Ammon's horn (tissue), 1 donor: ENCODE measurements at regions not wholly inside any gene's neighbourhood (a gene's known extent, or its start where the extent isn't known, plus 50 kb on each side); places are given as distances from the start of the nearest gene placed in this dataset.

Experiments
- DNase-seq: peaks from one replicate; pipeline ENCODE4 v3.0.0-alpha.2; 2016; ENCODE audit warnings: low spot score

DNA sequence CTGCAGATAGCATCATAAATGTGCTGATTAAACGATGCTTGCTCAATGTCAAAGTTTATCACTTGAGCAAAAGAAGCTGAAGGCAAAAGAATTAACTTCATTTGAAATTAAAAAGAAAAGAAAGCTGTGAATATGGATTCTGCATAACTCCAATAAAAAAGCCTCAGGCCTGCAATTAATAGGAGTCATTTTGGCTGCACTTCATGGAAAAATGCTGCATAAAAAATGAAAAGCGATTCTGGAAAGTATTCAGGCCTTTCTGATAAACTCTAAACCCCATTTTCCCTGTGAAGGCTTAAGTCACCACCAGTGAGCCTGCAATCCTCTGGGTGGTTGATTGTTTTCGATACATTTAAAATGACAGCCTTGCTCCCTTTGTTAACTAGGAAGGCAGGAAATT lies 1793.4 kb downstream of the SUCLG1 start:
- DNase-seq = no peak

DNA sequence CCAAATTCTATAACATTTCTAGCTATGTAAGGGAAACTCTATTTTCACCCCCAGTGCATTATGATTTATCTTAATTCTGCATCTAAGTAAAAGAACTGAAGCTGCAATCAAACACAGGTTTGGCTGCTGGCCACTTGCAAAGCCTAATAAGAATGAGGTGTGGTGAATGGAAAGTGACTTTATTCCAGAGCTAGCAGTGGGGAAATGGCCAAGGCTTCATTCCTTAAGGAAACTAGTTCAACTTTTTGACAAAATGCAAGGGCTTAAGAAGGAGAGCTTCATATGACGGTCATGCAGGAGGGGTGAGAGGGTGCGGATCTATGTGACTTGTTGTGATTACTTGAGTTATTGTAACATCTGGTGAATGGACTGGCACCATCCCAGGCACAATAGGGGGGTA lies 1802.0 kb downstream of the SUCLG1 start:
- no peak for DNase-seq

DNA sequence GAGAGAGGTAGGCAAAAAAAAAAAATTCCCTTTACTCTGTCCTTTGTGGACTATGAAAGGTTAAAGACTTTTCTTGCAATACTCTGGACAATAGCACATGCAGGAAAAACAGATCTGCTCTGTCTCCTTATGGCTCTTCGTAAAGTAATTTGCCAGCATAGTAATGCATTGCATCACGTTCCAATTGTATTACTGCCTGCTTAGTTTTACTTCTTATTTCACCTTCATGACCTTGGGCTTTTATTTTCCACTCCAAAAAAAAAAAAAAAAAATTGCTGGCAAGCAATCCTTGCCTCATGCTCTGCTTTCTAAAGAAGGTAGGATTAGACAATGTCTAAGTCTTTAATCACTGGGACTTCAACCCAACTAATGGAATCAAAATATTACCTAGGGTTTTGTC lies 1802.7 kb downstream of the SUCLG1 start:
- DNase-seq = no peak

DNA sequence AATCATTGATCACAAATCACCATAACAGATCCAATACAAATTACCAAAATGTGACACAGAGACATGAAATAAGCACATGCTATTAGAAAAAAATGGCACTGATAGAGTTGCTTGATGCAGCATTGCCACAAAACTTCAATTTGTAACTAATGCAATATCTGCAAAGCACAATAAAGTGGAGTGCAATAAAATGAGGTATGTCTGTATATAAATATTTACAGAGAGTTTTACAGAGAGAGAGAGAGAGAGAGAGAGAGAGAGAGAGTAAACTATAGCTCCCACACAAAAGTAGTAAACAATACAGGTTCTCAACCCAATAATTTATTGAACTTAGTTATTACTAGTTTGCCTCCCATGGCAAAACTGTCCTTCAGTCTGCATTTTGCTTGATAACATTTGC lies 1807.0 kb downstream of the SUCLG1 start:
- no peak for DNase-seq

DNA sequence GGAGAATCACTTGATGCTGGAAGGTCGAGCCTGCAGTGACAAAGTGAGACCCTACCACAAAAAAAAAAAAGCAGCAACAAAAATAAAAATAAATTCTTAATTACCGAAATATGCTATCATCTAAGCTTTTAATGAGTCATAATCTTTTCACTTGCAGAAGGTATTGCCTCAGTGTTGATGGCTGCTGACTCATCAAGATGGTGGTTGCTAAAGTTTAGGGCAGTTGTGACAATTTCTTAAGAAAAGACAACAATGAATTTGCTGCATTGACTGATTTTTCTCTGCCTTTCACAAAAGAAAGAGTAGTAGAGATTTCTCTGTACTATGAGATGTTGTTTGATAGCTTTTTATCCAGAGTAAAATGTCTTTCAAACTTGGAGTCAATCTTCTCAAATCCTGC lies 1809.0 kb downstream of the SUCLG1 start:
- no peak for DNase-seq

DNA sequence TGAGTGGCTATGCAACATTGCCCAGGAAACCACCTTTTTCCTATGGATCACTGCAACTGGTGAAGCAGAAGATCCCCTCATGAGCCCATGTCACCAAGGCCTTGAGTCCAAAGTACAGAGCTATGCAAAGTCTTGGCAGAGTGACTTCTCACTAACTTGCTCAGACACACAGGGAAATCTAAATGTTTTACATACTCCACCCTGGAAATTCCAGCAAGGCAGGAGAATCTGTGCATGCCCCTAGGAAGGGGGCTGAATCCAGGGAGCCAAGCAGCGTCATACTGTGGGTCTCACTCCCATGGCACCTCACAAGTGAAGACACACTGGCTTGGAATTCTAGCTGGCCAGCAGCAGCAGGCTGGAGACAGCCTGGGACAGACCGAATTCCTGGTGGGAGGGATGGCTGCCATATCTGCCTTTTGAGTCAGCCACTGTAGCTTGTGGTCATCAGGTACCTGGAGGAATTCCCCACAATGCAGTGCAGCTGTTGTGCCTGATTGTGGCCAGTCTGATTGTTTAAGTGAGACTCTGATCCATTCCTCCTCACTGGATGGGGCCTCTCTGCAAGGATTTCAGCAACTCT lies 1817.4 kb downstream of the SUCLG1 start:
- DNase-seq = no peak

DNA sequence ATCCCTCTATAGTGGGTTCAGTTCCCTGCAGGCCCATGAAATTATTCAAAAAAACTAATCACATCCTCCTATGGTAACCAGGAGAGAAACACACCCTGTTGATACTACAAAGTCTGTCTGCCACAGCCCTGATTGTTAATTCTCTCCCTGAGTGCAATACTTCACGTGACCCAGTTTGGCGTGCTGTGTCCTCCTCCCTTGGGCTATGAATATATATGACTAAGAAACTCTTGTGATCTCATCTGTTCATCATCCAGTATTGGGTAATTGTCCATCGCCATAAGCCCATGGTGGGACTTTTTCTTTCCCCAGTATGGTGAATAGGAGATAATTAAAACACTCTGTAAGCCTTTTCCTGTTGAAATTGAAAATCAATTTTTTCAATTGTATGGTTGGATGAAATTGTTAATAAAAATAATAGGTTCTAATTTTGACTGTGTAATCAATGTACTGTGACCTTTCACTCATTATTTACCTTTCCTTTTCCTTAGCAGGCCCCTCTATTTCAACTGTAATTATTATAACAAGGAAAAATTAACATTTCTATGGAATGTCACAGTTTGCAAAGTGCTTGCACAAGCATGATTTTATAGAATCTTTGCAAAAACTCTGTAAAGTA lies 1822.6 kb downstream of the SUCLG1 start:
- no peak for DNase-seq

DNA sequence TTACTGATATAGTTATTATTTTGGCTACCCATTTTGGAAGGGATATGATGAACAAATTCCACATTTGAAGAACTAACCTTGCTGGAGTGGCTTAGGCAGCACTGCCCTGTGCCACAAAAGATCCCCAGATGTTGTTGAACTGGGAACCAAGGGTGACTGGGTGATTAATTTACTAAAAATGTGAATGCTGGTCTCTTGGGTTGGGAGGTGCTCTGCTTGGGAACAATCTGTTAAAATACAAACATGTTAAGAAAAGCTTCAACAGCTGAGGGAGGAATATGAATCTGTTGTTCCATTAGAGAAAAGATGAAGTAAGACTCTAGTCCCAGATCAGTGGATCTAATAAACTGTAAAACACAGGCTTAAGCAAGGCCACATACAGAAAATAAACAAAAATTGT lies 1860.1 kb downstream of the SUCLG1 start:
- no peak for DNase-seq

DNA sequence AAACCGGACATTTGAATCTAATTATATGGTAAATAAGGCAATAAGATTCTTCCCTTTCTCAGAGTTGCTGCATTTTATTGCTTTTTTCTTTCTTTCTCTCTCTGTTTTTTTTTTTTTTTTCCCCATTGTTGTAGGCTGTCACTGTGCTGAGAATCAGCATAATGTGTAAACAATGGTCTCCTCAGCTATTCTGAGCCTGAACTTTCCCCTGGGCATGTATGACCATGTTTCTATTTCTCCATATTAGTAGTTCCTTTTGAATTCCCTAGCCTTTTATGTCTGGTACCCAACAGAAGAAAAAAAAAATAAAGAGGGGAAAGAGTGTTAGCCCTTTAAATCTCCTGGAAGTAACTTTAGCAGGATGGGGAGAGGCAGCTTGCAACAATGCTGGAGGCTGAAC lies 1862.5 kb downstream of the SUCLG1 start:
- DNase-seq = no peak

DNA sequence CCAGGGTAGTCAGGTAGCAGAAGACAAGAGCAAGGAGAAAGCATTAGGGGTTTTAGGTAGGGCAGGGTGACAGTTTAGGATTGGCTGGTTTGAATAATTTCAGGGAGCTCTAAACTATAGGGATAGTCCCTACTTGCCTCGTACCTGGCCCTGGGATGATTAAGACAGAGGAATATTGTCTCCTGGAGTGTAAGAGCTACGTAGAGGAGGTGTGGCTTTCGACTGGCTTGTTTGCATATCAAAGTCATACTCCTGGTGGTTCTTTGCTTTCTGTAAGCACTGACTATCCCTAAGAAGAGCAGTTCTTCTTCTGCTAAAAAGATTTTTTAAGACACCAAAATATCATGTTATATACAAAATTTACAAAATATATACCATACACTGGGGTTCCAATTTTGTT lies 1867.4 kb downstream of the SUCLG1 start:
- DNase-seq = no peak

DNA sequence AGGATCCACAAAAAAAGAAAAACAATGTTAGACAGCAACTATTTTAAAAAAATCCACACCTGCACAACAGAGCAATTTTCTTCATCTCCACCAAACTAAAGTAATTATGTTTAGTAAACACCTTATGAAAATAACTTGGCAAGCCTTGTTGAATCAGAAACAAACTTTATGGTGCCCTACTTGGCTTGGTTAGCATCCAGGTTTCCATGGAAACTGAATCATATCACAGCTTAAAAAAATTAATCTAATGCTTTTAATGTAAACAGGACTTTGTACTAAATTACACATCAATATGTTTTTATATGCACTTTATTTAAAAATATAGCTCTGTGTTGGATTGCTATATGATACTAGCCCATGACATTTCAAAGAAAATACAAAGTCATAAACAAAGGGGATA lies 1882.4 kb downstream of the SUCLG1 start:
- DNase-seq = no peak

DNA sequence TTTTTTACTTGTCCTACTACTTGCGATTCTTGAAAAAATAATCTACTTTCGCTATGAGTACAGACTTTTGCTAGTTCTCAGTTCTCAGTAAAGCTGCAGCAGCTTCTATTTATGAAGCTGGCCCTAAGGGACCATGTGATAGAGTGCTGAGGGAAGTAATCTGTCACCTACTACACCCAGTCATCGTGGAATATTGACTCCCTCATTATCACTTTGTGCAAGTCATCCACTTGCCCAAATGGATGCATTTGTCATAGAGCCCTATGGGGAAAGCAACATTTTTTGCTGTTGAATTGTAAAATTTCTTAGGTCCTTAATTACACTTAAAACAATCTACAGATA lies 1919.8 kb downstream of the SUCLG1 start:
- DNase-seq = no peak

DNA sequence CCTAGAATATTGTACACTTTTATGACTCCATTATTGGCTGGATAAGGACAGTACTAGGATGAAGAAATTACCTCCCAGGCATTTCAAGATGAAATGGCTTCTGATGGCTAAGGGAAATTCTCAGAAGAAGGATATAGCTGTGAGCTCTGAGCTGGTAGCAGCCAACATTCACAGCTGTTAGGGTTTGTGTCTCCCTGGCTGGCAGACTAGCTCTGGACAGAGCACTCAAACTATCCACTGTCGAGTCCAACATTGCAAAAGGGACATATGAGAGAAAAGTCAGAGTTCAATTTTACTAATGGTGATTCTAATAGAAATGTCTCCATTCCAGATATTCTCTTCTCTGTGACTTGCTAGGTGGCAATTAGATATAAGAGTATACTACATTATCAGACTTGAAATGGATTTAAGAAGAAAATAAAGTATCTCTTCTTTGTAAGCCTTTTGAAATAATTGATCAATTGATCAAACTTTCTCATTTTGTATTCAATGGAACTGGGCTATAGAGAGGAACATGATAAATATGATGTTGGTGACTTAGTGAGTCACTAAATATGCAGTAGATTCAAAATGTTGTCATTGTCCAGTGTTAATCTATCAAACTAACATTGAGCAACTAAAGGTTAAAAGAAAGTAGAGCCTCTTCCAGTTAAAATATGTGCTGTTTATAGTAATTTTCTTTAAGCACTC lies 1920.3 kb downstream of the SUCLG1 start:
- no peak for DNase-seq

DNA sequence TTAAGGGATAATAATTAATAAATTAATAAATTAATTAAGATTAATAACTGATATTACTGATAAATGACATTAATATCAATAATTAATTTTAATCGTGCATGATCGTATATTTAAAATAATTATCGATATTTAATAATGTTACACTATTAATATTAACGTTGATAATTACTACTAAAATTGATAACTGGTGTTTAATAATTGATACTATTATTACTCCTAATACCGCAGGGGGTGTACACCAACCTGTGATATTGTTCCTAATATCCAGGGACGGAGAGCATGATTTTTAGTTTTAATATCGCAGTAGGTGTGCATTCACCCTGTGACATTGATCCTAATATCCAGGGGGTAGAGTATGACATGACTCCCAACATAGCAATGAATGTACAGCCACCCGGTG lies 1930.8 kb downstream of the SUCLG1 start:
- no peak for DNase-seq

DNA sequence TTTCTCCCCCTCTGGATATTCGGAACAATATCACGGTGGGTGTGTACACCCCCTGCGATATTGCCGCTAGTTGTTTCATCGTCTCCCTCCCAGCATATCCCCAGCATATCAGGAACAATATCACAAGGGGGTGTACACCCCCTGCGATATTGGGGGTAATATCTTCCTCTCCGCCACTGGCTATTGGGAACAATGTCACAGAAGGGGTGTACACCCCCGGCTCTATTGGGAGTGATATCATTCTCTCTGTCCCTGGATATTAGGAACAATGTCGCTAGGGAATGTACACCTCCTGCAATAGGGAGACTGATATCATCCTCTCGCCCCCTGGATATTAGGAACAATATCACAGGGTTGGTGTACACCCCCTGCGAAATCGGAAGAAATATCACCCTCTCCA lies 1932.0 kb downstream of the SUCLG1 start:
- no peak for DNase-seq

DNA sequence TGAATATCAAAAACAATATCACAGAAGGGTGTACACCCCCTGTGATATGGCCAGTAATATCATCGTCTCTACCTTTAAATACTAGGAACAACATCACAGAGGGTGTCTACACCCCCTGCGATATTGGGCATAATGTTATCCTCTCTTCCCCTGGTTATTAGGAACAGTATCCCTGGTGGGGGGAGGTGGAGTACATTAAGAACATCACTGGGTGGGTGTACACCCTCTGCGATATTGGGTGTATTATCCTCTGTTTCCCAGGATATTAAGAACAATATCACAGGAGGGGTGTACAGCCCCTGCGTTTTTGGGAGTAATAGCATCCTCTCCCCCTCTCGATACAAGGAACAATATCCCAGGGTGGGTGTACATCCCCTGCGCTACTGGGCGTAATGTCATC lies 1932.8 kb downstream of the SUCLG1 start:
- DNase-seq = no peak

DNA sequence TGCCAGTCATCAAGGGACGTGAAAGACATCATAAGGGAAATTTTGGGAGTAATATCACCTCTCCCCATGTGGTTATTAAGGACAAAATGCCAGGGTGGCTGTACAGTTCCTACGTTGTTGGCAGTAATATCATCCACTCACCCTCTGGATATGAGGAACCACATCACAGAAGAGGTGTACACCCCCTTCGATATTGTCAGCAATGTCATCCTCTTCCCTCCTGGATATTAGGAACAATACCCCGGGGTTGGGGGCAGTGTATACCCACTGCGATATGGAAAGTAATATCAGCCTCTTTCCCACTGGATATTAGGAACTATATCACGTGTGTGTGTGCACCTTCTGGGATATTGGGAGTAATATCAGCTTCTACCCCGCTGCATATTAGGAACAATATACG lies 1933.3 kb downstream of the SUCLG1 start:
- DNase-seq = no peak

DNA sequence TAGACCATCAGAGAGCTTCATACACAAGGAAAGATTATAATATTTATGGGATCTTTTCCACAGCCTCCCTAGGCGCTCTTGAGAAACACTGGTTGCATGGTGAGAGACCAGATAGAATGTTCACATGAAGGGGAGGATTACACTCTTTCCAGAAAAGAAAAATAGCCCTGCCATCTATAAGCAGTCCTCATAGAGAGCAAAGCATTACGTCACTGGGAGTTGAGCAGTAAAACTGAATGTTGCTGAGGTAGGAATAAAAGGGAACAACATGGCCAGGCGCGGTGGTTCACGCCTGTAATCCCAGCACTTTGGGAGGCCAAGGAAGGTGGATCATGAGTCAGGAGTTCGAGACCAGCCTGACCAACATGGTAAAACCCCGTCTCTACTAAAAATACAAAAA lies 1934.3 kb downstream of the SUCLG1 start:
- no peak for DNase-seq

DNA sequence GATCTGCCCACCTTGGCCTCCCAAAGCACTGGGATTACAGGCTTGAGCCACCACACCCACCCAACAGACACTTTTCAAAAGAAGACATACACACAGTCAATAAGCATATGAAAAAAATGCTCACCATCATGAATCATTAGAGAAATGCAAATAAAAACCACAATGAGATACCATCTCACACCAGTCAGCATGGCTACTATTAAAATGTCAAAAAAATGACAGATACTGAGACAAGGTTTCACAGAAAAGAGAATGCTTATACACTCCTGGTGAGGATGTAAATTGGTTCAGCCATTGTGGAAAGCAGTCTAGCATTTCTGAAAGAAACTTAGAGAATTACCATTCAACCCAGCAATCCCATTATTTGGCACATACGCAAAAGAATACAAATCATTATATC lies 1947.2 kb downstream of the SUCLG1 start:
- DNase-seq = no peak

DNA sequence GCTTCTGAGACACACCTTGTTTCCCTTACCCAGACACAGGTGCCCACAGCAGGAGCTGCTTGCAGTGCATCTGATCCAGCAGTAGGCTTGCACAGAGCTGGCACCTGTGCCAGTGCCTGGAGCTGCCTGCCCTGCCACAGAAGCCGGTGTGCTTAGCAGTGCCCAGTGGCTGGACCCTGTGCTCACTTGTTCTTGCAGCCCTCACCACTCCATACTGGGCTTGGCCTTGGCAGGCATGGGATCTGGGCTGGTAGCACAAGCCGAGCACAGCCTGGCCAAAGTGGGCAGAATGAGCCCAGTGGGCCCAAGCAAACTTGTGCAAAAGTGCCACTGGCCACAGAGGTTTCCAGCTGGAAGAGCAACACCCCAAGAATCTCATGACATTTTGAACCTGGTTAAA lies 1950.4 kb downstream of the SUCLG1 start:
- no peak for DNase-seq

DNA sequence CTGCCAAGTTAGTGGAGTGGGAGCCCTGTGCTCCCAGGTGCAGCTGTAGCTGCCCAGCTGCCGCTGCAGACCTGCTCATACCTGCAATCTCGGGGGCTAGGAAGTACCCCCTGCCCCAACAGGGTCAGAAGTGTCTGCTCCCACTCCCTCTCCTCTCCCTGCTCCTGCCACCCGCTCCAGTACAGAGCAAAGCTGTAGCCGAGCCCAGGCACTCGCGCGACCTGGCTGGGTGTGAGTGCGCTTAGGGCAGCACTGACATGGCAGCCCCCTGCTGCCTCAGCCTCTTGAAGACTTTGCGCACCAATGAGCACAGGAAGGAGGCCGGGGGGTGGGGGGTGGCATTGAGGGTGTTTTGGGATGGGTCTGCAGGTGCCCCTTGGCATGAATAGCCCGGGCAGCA lies 1951.4 kb downstream of the SUCLG1 start:
- no peak for DNase-seq

DNA sequence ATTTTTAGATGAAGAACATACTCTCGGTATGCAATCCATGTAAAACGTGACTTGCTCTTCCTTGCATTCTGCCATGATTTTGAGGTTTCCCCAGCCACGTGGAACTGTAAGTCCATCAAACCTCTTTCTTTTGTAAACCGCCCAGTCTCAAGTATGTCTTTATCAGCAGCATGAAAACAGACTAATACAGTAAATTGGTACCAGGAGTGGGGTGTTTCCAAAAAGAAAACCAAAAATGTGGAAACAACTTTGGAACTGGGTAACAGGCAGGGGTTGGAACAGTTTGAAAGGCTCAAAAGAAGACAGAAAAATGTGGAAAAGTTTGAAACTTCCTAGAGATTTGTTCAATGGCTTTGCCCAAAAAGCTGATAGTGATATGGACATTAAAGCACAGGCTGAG lies 1957.9 kb downstream of the SUCLG1 start:
- DNase-seq = no peak

DNA sequence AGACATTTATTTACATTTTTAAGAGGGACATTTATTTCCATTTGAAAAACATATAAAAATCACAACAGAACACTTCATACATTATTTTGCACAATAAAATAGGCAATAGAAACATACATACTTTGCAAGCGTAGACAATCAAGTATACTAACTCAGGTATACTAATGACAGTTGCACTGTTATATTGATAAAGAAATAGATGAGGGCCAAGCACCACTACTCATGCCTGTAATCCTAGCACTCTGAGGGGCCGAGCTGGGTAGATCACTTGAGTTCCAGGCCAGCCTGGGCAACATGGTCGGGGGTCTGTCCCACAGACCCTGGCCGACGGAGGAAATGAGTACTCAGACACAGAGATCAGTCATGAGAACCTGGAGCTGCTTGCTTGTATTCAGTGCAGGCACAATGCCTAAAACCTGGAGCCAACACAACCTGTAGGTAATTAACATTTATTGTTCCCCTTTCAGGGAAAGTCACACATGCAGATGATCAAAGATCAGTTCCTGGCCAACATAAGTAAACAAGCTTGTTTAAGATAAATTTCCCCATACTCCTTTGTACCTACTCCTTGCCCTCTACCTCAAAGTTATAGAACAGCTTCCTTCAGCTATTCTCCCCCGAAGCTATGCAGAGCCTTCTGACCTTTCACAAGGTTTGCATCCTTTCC lies 1960.2 kb downstream of the SUCLG1 start:
- DNase-seq = no peak

DNA sequence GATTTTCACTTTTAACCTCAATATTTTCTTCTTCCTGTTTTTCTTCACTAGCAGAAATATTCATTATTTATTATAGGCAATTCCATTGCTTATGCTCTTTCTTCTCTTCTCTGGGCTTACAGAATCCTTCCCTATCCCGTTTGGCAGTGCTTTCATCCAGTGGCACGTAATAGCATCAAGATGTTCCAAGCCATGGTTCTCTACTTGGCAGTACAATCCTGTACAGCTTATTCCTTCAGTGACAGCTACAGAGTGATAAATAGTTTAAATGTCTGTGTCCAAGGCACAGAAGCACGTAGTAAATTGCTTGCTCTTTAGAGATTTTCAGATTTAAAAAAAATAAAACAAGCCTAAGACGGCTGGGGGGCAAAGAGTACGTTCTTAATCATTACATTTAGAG lies 1964.3 kb downstream of the SUCLG1 start:
- DNase-seq = no peak
